NOMO-1 treated with dmso at 0.1 percent for 144 hours (cell line): ENCODE measurements at regions not wholly inside any gene's neighbourhood (a gene's known extent, or its start where the extent isn't known, plus 50 kb on each side); places are given as distances from the start of the nearest gene placed in this dataset.
"Not testable (repeated sequence)": the region's sequence is repeated elsewhere in the genome, so short reads cannot be mapped to it uniquely, and the experiment has no call there.

ENCODE experiments used
- DNase-seq: peaks from one replicate; lab custom pipeline; 2025; ENCODE audit not compliant: unreplicated experiment; lab: John Stamatoyannopoulos, UW

DNA sequence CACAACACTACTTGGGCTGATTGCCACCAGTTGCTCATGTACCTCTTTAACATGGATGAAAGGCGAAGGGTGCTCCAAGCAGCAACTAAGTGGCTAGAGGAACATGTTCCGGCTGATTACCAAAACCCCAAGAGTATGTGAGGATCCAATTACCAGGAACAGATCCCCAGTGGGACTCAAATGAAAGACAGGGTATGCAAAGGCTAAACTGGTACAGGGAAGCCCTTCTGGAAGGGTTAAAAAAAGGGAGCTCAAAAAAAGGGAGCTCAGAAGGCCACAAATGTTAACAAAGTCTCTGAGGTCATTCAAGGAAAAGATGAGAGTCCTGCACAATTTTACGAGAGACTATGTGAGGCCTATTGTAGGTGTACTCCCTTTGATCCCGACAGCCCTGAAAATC is 604.7 kb downstream of the UQCRFS1 start:
- no peak for DNase-seq

DNA sequence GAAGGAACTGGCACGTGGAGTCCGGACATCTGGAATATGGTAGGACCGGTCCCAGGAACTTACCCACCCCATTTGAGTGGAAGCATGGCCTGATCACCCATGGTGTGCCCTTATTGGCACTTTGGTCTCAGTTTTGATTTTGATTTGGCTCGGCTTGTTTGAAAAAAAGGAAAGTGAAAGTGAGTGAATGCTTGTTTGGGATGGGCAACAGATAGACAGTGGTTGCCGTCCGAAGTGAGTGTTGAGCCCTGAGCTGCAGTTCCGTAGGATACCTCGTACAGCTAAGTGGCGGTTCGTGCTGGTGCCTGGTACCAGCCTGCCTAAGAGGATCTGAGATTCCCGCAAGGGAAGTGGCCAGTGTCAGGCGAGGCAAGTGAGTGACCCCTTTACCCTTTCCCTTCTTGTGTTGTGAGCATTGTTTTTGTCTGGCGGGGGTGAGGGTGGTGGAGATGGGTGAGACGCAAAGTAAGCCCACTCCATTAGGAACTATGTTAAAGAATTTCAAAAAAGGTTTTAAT is 605.8 kb downstream of the UQCRFS1 start:
- DNase-seq: no peak

DNA sequence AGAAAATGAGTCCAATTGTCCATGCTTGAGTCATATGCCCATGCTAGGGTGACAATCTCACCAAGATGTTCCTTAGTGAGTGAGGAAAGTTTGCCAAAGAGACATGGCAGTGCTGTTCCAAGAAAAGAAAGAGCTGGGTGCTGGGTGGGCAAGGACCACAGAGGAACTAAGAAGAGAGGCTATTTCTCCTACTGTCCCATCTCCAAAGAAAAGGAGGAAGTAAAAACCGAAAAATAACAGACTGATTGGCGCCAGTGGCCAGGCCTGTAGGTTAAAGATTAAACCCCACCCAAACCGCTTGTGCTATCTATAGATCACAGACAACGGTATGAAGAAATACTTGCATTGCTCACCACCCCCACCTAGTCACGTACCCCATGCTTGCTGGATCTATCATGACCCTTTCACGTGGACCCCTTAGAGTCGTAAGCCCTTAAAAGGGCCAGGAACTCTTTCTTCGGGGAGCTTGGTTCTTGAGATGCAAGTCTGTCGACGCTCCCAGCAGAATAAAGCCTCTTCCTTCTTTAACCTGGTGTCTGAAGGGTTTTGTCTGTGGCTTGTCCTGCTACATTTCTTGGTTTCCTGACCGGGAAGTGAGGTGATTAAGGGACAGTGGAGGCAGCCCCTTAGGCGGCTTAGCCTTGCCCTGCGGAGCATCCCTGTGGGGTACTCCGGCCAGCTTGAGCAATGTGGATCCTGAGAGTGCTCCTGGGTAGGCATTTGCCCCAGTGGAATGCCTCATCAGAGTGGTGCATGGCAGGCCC is 606.5 kb downstream of the UQCRFS1 start:
- no peak for DNase-seq

DNA sequence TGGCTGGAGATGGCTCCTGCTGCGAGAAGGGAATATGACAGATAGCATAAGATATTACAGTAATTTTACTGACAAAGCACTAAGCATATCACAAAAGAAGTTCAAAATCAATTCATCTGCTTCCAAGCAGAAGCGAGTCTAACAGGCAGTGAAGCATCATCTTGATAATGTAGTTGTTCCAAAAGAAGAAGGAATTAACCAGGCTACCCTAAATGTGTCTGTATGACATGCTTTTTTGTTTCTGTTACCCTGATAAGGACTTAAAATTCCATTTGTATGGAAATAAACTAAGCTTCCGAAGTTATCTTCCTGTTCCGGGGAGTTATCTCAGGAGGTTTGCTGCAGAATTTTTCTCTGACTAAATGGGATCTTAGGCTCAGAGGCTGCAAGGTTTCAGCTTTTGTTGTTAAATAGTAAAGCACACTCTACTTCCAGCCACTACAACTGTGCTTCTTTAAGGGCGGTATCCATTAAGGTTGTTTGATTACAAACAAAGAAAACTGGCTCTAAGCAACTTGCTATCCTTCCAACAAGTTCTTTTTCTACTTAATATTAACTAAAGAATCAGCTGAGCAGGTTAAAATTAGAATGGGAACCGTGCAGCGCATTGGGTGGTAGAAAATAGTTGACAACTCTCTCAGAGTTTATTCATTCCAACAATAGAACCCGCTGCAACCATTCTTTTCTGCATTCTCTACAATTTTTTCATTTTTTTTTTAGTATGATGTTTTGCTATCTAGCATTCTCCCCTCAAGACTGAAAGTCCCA is 607.3 kb downstream of the UQCRFS1 start:
- DNase-seq: no peak

DNA sequence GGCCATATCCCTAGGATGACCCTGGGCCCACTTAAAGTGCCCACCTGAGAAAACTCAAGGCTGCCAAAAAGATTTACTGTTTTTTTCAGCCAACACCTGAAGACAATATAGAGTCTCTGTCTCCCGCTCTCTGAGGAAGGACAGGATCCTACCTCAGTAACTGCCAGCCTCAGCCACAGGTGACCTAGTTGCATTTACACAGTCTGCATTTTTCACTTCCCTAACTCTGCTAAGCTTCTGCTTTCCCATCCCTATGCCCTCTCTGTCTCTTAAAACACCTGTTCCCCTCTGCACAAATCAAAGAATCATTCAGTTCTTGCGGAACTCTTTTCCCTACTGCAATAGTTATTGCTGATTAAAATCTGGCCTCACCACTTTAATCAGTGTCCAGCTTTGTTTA is 609.5 kb downstream of the UQCRFS1 start:
- DNase-seq: no peak

DNA sequence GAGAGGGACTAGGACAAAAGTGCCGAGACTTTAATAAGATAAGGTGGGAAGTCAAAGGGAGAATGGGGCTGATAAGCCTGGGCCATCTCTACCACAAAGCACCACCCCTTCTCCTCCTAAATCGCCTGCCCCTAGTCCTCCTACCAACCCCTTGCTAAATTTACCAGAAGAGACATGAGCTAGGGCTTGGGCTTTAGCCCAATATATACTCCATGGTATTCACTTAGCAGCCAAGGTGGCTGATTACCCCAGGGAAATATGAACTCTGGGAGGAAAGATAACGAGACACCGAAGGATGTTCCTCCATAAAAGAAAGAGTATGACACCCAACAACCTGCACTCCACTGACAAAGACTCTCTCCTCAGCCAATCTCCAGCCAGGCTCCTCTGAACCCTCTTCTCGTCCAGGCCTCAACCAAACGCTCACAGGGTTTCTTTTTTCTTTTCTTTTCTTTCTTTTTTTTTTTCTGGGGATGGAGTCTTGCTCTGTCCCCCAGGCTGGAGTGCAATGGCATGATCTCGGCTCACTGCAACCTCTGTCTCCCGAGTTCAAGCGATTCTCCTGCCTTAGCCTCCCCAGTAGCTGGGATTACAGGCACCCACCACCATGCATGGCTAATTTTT is 610.2 kb downstream of the UQCRFS1 start:
- DNase-seq: no peak

DNA sequence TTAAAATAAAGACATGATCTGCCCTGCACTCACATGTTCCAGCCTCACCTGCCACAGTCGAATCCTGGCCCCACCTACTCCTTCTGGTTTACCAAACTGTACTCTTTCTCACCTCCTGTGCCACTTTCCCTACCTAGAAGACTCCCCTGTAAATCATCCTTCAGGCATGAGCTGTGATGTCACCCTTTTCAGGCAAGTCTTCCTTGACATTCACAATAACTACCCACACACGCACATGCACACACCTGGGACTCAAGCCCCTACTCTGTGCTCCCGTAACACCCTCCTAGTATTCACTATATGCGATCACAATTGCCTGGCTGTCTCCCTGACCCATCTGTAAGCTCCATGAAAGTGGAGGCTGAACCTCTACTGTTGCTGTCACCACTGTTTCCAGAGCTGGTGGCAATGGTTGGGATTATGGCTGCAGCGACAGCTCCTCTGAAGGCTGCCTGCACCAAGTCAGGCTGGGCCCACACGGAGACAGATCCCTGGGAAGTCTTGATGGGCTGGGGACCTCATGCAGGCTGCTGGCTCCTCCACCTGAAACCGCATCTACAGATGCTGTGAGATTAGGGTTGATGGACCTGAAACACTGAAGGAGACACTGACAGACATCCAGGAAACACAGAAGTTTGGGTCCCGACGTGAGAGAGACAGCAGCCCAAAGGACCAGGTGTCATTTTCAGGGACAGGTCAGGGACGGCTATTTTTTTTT is 611.1 kb downstream of the UQCRFS1 start:
- DNase-seq: no peak

DNA sequence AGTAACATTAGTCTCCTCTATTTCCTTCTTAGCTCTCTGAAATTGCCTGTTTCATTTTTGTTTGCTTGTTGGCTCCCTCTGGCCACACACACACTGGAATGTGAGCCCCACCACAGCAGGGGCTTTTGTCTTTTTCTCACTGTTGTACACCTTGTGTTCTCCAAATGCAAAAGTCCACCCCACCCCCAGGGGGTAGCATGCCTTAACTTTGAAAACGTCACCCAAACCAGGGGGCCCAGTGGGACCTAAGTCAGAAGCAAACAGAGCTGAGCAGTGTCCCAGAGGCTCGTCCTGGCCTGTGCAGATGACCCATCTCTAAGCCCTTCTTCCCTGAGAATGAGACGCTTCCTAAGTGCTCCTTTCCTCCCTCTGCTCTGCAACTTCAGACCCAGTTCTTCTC is 614.1 kb downstream of the UQCRFS1 start:
- DNase-seq: no peak

DNA sequence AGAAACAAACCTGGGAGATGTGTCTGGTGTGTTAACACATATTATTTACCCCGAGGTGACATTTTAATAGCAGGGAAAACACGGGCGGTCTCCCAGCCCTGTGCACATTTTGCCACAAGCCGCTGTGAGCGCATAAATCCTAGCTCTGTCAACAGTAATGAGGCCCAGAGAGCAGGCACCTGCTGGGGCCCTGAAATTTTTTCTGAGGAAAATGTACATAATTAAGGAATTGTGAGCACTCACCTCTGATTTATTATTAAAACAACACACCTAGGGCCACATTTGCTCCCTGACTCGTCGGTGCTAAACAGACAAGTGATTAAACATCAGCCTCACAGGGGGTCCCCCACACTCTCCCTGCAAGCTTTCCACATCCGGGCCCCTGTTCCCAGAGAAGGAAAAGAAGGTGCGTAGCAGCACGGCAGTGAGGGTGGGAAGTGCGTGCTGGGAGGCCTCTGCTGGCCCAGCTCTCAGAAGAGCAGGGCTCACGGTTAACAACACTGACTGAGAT is 616.3 kb downstream of the UQCRFS1 start:
- DNase-seq: no peak

DNA sequence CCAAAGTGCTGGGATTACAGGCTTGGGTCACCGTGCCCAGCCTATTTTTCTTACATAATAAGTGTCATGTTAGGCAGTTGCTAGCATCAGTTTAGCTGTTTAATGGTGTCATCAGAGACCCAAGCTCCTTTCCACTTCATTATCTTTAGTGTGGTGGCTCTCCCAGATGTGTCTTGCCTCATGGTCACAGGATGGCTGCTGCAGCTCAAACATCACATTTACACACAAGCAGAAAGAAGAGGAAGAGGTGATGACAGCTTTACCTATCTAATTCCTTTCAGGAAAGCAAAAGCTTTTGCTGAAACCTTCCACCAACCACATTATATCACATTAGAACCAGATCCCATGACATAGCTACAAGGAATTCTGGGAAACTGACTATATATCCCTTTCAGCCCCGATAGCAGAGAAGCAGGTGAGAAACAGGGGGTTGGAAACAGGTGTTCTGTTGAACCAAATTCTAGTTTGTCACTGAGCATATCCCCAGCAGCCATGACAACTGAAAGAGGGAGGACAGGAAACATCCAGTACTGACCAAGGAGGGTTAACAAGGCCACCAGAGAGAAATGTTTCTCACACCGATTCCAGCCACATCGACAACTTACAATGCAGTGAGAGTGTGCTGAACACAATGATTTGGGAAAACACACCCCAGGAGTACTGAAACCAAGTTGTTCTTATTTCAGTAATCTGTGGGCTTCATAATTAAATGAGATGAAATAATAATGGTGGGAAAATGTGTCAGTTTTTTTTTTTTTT is 617.0 kb downstream of the UQCRFS1 start:
- no peak for DNase-seq

DNA sequence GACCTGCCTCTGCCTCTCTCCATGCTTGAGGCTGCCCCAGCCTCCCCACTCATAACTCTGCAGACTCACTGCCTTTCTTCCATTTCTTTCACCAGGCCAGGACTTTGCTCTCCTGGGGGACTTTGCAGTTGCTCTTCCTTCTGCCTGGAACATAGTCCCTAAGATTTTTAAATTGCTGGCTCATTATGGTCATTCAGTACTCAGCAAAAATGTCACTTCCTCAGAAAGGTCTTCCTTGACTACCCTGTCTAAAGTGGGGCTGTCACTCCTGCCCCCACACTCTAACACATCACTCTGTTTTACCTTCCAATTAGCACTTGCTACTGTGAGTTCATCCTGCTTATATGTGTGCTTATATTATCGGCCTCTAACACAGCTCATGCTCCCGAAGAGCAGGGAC is 618.2 kb downstream of the UQCRFS1 start:
- no peak for DNase-seq

DNA sequence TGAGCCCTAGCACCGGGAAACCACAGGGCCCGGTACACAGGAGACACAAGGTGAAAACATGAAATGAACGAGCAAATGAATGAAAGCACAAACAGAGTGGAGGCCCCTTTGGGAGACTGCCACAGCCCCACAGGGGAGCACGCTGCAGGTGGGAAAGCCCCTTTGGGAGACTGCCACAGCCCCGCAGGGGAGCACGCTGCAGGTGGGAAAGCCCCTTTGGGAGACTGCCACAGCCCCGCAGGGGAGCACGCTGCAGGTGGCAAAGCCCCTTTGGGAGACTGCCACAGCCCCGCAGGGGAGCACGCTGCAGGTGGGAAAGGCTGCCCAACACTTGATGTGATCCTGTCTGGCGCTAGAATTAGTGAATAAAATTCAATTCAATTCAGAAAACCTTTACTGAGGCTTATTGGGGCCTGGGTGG is 623.0 kb downstream of the UQCRFS1 start:
- not testable (repeated sequence) for DNase-seq

DNA sequence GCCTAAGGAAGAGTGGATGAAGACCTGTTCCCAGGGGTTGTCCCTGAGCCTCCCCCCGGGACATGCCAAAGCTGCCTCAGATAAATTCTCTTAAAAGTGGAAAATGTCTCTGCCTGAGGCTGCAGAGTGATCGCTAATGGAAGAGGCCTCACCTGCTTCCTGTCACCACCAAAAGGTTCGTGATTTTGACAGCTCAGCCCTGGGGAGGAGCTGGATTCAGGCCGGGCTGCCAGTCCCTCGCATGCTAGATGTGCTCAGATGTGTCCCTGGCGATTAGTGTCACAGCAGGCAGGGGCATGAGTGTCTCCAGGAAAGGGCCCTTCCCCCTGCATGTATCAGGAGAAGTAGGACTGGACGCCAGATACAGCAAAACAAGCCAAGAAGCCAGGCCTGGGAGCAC is 626.5 kb downstream of the UQCRFS1 start:
- no peak for DNase-seq

DNA sequence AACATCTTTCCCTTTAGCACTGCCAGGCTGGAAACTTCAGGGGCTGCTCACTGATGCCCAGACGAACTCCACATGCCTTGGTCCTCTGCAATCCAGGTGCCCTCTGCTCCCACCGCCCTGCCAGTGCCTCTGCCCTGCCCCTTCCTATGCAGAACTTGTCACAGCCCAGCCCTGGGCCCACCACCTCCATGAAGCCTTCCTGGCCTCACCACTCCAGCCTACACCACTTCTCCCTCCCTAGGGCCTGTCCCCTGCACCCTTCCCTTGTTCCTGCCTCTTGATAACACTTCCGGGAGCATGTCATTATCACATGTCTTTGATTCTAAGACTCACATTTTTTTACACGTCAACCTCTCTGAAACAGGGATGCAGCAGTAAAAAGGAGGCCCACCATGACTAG is 627.2 kb downstream of the UQCRFS1 start:
- DNase-seq: no peak

DNA sequence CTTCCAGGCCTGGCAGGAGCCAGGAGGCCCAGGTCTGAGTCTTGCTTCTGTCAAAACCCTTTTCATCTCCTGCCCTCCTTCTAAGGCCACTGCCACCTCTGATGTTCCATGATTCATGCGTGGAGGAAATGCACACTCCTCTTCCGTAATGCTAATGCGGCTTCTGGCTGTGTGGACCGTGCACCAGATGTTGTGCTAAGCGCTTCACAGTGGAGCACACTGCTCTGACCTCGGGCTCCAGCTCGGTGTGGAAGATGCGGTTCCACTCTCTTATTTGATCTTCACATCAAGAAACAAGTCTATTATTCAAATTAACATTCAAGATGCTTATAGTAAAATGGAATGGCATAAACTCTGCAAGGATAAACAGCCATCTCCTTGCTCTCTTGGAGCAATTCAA is 629.2 kb downstream of the UQCRFS1 start:
- no peak for DNase-seq

DNA sequence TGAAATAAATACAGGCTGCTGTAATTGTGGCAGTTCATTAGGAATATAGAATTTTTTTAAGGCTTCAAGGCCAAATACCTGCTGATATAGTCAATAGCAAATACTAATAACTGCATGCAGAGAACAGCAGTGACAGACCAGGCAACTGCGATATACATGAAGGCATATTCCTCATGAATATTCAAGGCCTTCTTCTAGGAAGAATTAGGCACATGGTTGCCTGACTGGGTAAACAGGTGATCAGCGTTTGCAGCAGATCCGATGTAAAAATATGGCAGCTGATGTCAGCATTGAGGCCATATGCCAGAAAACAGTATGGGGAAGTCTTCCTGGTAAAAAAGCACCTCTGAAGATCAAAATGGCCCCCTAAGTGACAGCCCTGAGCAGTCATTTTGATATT is 629.7 kb downstream of the UQCRFS1 start:
- no peak for DNase-seq

DNA sequence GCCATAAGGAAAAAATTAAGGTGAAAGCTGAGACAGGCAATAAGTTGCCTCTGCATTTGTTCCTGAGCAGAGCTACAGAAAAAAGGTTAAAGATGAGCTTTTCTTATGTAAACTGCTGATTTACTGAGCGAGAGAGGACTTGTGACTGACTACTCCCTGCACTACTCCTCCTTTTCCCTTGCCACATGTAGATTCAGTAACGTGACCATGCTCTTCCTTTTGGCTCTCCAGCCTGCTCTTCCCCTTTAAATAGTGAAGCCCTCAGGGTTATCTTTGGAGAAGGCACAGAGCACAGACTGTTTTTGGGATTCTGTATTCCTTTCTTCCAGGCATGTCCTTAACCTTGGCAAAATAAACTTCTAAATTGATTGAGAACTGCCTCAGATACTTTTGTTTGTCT is 630.2 kb downstream of the UQCRFS1 start:
- no peak for DNase-seq

DNA sequence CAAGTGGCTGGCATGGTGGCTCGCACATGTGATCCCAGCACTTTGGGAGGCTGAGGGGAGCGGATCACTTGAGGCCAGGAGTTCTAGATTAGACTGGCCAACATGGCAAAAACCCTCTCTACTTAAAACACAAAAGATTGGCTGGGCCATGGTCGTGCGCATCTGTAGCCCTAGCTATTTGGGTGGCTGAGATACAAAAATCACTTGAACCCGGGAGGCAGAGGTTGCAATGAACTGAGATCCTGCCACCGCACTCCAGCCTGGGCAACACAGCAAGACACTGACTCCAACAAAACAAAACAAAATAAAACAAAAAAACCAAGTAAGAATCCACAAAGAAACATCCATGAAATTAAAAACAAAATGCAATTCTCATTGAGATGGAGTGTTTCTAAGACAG is 630.6 kb downstream of the UQCRFS1 start:
- no peak for DNase-seq

DNA sequence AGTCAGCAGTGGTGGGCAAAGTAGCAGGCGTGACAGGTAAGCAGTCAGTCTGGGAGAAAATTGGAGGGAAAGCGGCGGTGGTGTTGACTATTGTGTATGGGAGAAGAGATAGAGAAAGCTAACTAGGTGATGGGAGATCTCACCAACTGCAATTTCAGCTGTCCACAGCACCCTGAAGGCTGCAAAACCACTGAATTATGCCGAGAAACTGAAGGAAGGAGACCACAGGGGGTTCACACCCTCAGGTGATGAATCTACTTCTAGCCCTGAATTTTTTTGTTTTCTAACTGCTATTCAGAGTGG is 631.5 kb downstream of the UQCRFS1 start:
- DNase-seq: no peak

DNA sequence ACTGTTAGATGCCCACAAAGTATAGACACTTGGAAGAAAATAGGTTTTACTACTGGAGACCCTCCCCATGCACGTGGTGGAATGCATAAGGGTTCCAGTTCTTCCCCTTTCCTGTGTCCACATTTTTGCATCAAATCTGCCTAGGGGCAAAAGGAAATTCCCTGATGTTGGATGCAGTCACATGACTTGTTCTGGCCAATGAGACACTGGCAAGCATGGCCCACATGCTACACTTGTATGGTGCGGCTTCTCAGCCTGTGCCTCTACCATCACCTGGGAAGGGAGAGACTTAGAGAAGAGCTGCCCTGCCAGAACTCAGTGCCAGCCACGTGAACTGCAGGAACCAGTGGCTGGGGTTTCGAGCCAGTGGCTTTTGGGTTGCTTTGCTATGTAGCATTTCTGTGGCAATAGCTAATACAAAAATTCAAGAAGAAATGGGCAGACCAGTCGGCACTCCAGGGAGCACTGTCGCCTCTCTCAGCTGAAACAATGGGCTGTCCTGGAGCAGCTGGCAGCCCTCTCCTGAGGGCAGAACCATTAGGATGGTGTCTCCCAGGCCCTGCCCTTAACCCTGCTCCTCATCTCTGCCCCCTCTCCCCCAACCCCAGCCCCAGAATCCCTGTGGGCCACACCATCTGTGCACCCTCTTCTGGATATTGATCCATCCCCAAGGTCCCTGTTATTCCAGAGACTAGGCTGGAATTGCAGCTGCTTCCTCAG is 634.0 kb downstream of the UQCRFS1 start:
- DNase-seq: no peak
